Tibial nerve (tissue), 4 donors: ENCODE measurements at regions not wholly inside any gene's neighbourhood (a gene's known extent, or its start where the extent isn't known, plus 50 kb on each side); places are given as distances from the start of the nearest gene placed in this dataset.

Source experiments
- DNase-seq, 2 donors: peaks; one replicate each; pipeline ENCODE4 v3.0.0-alpha.2; 2019; ENCODE audit warnings: low spot score in 2 of 2
- H3K27ac ChIP-seq, 4 donors: fragments of 200-600 bp; sonication (generic) in 3 of 4; one replicate each; pipeline ENCODE4 v1.5.1; 2017 to 2019; ENCODE audit warnings: mild to moderate bottlenecking in 1 of 4
- H3K27me3 ChIP-seq, 2 donors: fragments of 200-600 bp; sonication (generic) in 1 of 2; one replicate each; pipeline versions ENCODE4 v1.5.1 to v1.6.0; 2017 to 2019
- H3K36me3 ChIP-seq, 3 donors: fragments of 200-600 bp; sonication (generic); one replicate each; pipeline ENCODE4 v1.5.1; 2018 to 2019
- H3K4me1 ChIP-seq, 4 donors: fragments of 200-600 bp; sonication (generic) in 3 of 4; one replicate each; pipeline ENCODE4 v1.5.1; 2017 to 2019
- H3K4me3 ChIP-seq, 4 donors: fragments of 200-600 bp; sonication (generic) in 3 of 4; one replicate each; pipeline ENCODE4 v1.5.1; 2017 to 2019; ENCODE audit warnings: mild to moderate bottlenecking in 1 of 4, moderate library complexity in 1 of 4
- H3K9me3 ChIP-seq, 4 donors: fragments of 200-600 bp; sonication (generic) in 3 of 4; one replicate each; pipeline ENCODE4 v1.5.1; 2017 to 2019
- EP300 ChIP-seq, 2 donors: sonication (generic); formaldehyde crosslinking; IDR thresholded peaks; one replicate each; pipeline ENCODE4 v1.6.1; 2017; ENCODE audit warnings: antibody characterized with exemption in 2 of 2, mild to moderate bottlenecking in 1 of 2
- POLR2A ChIP-seq, 2 donors: fragments of 450-650 bp; IDR thresholded peaks; one replicate each; pipeline ENCODE4 v1.6.1; 2017; ENCODE audit warnings: antibody characterized with exemption in 2 of 2, mild to moderate bottlenecking in 2 of 2, moderate library complexity in 2 of 2
- WGBS, 2 donors: methylation state at CpG; one replicate each; pipeline ENCODE4 v1.1.5; 2018; 5-methylcytosine and 5-hydroxymethylcytosine counted together
- TF ChIP-seq, protein P1 (sequence below), 5 experiments: fragments of 200-600 bp in 3 of 5; fragments of 450-650 bp in 2 of 5; sonication (generic) in 3 of 5; IDR thresholded peaks; one replicate each; pipeline ENCODE4 v1.5.1; 2016 to 2019; ENCODE audit warnings: antibody characterized with exemption in 5 of 5, mild to moderate bottlenecking in 3 of 5, moderate library complexity in 2 of 5

DNA sequence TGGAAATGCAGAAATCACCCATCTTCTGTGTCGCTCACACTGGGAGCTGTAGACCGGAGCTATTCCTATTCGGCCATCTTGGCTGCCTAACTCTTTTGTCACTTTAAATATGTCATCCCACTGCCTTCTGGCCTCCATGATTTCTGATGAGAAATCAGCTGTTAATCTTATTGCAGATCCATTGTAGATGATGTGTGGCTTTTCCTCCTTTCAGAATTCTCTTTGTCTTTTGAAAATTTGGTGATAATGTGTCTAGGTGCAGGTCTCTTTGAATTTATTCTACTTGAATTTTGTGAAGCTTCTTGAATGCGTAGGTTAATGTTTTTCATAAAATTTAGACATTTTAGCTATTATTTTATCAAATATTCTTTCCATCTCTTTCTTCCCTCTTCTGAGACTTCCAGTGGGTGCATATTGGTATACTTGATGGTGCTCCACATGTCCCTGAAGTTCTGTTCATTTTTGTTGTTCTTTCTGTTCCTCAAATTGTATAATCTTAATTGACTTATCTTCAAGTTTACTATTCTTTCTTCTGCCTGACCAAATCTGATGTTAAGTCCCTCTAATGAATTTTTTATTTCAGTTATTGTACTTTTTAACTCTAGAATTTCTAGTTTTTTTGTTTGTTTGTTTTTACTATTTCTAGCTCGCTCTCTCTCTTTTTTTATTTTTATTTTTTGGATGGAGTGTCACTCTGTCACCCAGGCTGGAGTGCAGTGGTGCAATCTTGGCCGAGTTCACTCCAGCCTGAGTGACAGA lies 90.8 kb upstream of the DLX2 start:
- TF ChIP-seq EP300 (IDR thresholded peaks at IDR 0.05): no peak
- TF ChIP-seq, protein P1, sequence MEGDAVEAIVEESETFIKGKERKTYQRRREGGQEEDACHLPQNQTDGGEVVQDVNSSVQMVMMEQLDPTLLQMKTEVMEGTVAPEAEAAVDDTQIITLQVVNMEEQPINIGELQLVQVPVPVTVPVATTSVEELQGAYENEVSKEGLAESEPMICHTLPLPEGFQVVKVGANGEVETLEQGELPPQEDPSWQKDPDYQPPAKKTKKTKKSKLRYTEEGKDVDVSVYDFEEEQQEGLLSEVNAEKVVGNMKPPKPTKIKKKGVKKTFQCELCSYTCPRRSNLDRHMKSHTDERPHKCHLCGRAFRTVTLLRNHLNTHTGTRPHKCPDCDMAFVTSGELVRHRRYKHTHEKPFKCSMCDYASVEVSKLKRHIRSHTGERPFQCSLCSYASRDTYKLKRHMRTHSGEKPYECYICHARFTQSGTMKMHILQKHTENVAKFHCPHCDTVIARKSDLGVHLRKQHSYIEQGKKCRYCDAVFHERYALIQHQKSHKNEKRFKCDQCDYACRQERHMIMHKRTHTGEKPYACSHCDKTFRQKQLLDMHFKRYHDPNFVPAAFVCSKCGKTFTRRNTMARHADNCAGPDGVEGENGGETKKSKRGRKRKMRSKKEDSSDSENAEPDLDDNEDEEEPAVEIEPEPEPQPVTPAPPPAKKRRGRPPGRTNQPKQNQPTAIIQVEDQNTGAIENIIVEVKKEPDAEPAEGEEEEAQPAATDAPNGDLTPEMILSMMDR (IDR thresholded peaks at IDR 0.05): no peak
- no peak for TF ChIP-seq POLR2A (IDR thresholded peaks at IDR 0.05)
- no peaks in the 10 kb centered on the region for H3K4me1 ChIP-seq
- H3K27ac ChIP-seq: no peak overlapping the region
- DNase-seq: no peak
- H3K36me3 ChIP-seq: no peaks in the 10 kb centered on the region
- no peaks in the 10 kb centered on the region for H3K27me3 ChIP-seq
- no peak overlapping the region for H3K4me3 ChIP-seq
- 90% methylated on average over 6 of the region's 6 CpGs for WGBS, 2 donors
- peaks cover 0 to 30% (median 6%) of the 10 kb centered on the region in 4 donors for H3K9me3 ChIP-seq

- no peaks in the 10 kb centered on the region for H3K4me1 ChIP-seq
- H3K9me3 ChIP-seq: peaks cover 0 to 48% (median 6%) of the 10 kb centered on the region in 4 donors
- no peak overlapping the region for H3K4me3 ChIP-seq
- 80 to 92% methylated on average over 6 of the region's 6 CpGs for WGBS, 2 donors
- no peaks in the 10 kb centered on the region for H3K27me3 ChIP-seq
- no peaks in the 10 kb centered on the region for H3K36me3 ChIP-seq
- no peak for DNase-seq
- no peak overlapping the region for H3K27ac ChIP-seq
- TF ChIP-seq EP300 (IDR thresholded peaks at IDR 0.05): no peak
- TF ChIP-seq POLR2A (IDR thresholded peaks at IDR 0.05): no peak
- TF ChIP-seq, protein P1 (IDR thresholded peaks at IDR 0.05): no peak
These were observed 93.2 kb upstream of the DLX2 start for GRCh38 chr2:172195836-172196376.

DNA sequence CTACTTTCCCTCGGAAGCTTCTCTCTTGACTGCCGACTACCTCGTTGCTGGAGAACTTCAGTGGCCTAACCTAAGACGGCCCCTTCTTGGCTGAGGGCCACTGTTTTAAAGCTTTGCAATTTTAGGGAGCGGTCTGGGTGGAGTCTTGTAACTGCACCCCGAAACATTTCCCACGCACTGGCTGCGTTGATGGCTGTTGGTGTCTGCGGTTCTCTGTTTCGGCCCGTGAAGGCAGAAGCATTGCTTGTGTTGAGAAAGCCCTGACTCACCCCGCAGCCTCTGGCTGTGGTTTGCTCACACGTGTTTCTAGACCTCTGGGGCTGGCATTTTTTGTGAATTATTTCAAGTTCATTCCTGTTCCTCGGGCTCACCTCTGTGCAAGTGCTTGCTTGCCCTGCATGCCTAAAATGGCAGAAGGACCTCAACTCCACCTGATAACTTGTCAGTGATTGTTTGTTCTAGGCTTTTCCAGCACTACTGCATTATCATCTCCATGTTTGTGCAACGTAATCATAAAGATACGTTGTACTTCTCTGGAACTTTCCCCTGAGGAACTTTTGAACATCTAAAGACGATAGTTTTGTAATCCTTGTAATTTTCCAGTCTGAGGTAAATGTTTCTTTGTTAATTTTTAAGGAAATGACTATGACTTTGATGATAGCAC lies 94.2 kb upstream of the DLX2 start:
- no peak for DNase-seq

GRCh38 chr2:172198361-172198760 lies 95.7 kb upstream of the DLX2 start:
- DNase-seq: no peak
- H3K4me3 ChIP-seq: no peak overlapping the region
- TF ChIP-seq EP300 (IDR thresholded peaks at IDR 0.05) (no peak), POLR2A (IDR thresholded peaks at IDR 0.05) (no peak)
- TF ChIP-seq, protein P1 (IDR thresholded peaks at IDR 0.05): no peak
- no peaks in the 10 kb centered on the region for H3K27me3 ChIP-seq
- H3K27ac ChIP-seq: no peak overlapping the region
- WGBS, 2 donors: 82 to 88% methylated on average over 4 of the region's 4 CpGs
- H3K36me3 ChIP-seq: no peaks in the 10 kb centered on the region
- H3K9me3 ChIP-seq: peaks cover 0 to 38% (median 5%) of the 10 kb centered on the region in 4 donors
- no peaks in the 10 kb centered on the region for H3K4me1 ChIP-seq

More for the DNA sequence above, 94.2 kb upstream of the DLX2 start:
- Histone ChIP-seq H3K4me3 (no peak overlapping the region), H3K27ac (no peak overlapping the region), H3K4me1 (no peaks in the 10 kb centered on the region), H3K36me3 (no peaks in the 10 kb centered on the region), H3K9me3 (peaks cover 0 to 48% (median 6%) of the 10 kb centered on the region in 4 donors), H3K27me3 (no peaks in the 10 kb centered on the region)
- TF ChIP-seq POLR2A (IDR thresholded peaks at IDR 0.05): no peak
- no peak for TF ChIP-seq EP300 (IDR thresholded peaks at IDR 0.05)
- TF ChIP-seq, protein P1 (IDR thresholded peaks at IDR 0.05): no peak
- 68 to 76% methylated on average over 17 of the region's 17 CpGs for WGBS, 2 donors

GRCh38 chr2:172198908-172199307 lies 96.2 kb upstream of the DLX2 start:
- WGBS, 2 donors: 82 to 90% methylated on average over 1 of the region's 1 CpG
- Histone ChIP-seq H3K4me3 (no peak overlapping the region), H3K27ac (no peak overlapping the region), H3K4me1 (no peaks in the 10 kb centered on the region), H3K36me3 (no peaks in the 10 kb centered on the region), H3K9me3 (peaks cover 0 to 33% (median 2%) of the 10 kb centered on the region in 4 donors), H3K27me3 (no peaks in the 10 kb centered on the region)
- TF ChIP-seq EP300 (IDR thresholded peaks at IDR 0.05): no peak
- no peak for TF ChIP-seq POLR2A (IDR thresholded peaks at IDR 0.05)
- TF ChIP-seq, protein P1 (IDR thresholded peaks at IDR 0.05): no peak
- DNase-seq: no peak
